UCSD-AML1 (cell line): ENCODE measurements at regions not wholly inside any gene's neighbourhood (a gene's known extent, or its start where the extent isn't known, plus 50 kb on each side); places are given as distances from the start of the nearest gene placed in this dataset.

Experiments
- DNase-seq: peaks from one replicate; lab custom pipeline; 2025; ENCODE audit not compliant: unreplicated experiment; lab: John Stamatoyannopoulos, UW

DNA sequence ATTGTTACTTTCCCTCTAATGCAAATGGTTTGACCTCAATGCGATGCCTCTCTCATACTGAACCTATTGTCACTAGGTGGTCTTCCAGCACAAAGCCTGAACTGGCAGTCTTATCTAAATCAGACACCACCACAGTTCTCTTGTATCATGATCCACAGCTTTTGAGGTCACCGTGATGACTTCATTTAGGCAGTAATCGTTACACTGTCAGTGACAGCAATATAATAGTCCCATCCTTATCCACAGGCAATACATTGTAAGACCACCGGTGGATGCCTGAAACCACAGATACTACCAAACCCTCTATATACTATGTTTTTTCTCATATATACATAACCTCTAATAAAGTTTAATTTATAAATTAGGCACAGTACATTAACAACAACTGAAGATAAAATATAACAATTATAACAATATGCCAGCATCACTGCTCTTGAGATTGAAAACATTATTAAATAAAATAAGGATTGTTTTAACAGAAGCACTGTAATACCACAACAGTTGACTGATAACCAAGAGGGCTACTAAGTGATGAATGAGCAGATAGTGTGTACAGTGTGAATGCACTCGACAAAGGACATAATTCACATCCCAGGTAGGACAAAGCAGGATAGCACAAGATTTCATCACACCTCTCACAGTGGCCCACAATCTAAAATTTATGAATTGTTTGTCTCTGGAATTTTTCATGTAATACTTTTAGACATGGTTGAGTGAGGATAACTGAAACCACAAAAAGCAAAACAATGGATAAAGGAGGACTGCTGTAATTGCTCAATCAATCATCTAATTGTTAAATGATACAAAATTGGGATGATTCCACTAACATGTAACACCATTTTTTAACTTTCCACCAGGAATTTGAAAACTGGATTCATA lies 419.4 kb downstream of the CENPC start:
- DNase-seq: no peak

DNA sequence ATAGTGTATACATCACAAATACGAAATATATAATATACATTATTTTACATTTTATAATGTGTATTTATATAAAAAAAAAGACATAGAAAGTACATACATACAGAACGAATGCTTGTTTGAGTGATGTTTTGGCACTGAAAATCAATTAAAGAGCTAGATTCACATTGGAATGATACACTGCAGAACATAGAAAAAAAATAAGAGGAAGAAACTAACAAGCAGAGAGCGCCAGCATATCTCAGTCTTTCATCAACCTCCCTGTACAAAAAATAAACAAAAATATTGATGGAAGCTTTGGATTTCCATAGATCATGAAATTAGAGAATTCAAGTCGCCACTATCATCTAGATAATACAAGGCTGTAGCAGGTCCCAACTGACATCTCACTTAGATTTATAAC lies 420.6 kb downstream of the CENPC start:
- no peak for DNase-seq

DNA sequence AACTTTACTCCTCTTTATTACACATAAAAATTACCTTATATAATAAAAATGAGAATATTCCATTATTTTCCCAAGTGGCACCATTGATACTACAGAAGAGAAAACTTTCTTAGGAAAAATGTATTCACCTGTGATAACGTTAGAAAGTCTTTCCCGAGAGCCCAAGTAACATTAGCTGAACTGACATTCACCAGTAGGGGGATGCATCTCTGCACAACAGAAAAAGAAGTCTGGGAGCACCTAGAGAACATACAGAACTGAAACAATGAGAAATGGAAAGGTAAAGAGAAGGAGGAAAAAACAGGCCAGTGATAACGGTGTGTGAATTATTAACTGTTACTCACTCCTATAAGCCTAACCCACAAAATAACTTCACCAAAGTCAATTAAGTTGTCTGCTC lies 423.3 kb downstream of the CENPC start:
- DNase-seq: no peak

DNA sequence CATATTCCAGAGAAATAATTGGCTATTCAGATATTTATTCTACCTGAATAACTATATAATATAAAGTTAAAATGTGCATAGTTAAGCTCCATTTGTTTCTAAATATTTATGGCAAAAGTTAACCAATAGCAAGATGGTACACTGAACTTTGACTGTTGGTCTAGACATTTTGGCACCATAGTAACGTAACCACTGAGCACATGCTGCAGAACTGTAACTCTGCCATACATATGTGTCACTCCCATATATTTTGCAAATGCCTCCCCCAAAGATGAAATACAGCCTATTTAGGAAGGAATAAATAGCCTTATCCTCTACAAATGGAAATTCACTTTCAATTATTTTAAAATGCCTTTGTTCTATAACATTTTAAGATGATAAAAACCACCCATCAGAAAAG lies 424.9 kb downstream of the CENPC start:
- DNase-seq: no peak

DNA sequence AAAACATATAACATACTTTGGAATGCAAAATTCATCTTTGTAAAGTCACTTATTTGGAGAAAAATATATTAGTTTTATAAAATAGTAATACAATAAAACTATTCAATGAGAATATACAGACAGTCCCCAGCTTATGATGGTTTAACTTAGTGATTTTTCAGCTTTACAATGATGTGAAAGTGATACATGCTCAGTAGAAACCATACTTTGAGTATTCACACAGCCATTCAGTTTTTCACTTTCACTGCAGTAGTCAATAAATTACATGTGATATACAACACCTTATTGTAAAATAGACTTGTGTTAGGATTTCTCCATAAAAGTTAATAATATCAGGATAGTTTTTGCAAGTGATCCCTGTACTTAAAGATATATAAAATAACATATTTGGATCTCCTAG lies 436.0 kb downstream of the CENPC start:
- DNase-seq: no peak

DNA sequence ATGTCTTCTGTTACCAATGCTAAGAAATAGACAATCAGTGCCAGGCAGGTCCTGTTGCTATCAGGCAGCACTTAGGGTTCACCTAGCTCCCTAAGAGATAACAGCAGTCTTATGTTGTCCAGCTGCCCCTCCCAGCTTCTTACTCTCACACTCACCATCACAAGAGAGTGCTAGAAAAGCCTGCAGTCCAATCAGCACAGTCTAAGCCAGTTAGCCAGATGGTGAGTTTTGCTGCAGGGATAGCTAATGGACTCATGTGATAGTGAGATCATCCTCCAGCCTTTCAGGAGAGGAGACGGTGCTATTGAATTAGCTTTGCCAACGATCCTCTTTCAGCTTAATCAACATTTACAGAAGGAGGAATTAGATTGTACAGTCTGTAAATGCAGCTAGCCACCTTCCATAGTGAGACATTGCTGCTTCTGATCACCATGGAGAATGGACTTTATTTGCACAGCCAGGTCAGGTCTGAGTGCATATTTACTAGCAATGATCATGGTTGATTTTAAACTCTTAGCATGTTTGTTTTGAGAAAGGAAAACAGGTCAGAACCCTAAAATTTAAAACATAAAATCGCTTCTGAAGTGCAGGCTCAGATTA lies 438.3 kb downstream of the CENPC start:
- no peak for DNase-seq

DNA sequence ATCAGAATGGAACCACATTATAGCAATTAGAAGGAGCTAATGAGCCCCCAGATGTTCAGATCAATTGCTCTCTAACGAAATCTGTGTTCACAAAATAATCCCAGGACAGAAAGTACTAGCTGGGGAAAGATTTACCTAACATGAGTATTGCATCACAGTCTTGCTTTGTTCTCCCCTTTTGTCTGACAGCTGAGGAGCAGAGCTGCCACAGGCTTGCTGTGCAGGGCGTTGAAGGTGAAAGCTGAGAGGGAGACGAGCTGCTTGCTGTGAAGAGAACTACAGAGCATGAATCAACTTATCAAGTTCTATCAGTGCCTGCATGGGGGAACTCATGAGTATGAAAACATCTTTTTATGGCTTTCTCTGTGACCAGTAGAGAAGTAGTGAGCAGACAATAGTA lies 441.2 kb downstream of the CENPC start:
- DNase-seq: no peak

DNA sequence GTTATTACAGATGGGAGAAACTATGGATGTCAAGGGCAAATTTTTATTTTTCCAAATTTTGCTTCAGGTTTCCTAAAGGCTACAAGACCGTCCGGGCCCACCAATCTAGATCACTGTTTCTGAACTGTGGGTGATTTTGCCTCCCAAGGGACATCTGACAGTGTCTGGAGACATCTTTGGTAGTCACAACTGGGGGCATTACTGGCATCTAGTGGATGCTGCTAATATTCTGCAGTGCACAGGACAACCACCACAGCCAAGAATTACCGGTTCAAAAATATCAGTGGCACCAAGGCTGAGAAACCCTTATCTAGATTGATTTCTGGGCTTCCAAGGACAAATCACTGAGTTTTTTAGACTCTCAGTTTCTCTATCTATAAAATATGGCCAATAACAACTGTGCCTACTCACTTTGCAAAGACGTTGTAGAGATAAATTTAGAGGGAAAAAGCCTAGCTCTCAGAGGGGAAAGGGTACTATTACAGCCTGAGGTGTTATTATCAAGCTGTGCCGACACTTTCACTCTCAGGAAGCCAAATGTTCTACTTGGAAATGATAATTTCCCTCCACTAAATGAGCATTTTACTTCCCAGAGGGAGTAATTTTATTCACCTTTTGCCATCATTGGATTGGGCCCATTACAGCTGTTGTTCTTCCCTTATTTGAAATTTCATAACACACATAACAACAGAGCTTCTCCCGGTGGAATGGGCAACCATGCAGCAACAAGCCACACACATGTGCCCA lies 442.1 kb downstream of the CENPC start:
- DNase-seq: no peak

DNA sequence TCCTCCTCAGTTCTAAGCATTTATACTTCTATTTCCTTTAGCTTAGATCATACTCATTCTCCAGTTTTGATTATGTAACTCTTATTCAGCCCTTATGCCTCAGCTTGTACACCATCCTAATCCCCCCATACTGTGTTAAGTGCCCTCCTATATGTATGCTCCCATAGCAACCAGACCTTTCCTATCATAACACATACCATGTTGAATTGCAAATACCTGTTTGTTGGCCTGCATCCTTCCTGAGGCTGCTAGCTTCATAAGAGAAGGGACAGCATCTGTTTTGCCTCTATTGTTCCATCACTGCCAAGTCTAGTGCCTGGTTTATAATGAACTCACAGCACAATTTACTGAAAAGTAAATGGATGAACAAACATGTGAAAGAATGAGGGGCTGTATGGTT lies 443.7 kb downstream of the CENPC start:
- no peak for DNase-seq

DNA sequence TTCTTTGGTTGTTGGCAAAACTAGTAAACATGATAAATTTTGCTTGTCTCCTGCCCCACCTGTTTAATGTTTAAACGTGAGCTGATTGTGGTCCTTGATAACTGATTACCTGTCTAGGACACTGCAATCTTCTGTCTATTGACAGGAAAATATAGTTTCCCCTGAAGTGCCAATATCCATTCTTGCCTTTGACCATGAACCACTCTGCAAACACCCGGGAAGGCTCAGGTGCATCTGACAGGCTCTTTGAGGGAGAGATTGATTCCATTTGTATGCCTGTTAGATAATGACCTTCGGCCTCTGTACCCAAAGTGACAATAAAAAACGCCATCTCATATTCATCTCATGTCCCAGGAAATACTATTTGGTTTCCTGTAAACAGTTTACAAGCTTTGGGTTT lies 453.0 kb downstream of the CENPC start:
- no peak for DNase-seq

DNA sequence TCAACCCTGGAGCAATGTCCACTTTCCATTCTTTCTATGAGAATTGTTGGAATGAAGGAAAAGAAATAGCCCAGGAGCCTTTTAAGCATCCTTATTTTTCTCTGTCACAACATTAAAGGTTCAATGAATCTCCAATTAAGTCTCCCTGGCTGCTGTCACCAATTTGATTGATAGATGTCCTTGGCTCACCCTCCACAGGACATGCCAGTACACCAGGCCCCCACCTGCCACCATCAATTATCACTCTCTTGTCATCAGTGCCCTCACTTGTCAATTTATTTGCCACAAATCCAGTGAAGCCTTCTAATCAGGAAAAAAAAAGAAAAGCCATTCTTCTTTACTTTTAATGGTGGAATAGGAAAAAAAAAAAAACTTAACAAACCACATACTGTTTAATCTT lies 453.6 kb downstream of the CENPC start:
- no peak for DNase-seq

DNA sequence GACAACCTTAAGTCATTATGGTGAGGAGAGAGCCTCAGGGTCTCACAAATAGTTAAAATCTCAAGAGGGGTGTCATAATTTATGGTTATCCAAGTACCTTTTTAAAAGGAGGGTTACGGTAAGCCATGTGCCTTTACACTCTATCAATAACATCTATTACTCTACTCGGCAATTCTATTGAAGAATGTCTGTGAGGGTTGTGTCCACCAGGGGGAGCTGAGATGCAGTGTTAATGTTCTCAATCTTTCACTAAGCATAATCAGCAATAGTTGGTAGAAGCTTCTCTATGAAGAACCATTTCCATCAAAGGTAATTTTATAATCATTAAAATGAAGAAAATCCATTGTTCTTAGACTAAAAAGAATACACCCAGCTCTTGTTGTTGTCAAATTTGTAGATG lies 457.4 kb downstream of the CENPC start:
- peak; percentile 15 for DNase-seq

DNA sequence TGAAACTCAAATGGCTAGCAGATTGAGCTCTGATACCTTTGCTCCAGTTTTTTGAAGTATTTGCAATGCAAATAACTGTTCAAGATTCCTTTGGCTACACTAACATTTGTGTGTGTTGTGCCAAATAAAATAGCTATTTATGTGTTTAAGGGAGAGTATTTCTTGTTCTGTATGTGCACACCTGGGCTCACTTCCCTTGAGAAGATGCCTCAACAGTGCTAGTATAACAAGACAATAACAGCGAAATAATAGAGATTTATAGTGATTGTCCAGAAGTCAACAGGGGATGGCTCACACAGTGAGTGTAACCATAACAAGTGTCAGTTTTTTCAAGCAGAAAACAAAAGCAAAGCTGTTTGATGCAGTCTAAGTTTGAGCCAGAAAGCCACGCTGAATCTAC lies 460.5 kb downstream of the CENPC start:
- no peak for DNase-seq

DNA sequence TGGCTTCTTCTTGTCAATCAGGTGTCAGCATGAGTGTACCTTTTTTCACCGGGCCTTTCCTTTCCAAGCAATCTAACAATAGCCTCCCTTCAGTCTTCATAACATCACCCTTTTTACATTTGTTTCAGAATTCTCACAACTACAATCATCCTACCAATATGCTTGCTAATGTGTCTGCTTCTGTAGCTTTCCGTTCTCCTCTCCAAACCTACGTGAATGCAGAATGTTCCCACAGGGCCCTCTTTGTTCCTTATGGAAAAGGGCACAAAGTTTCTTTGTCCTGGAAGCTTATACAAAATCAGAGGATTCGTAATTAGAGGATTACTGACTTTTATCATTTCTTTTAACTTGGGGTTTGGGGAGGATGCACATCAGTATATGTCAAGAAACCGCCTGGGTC lies 461.8 kb downstream of the CENPC start:
- no peak for DNase-seq

DNA sequence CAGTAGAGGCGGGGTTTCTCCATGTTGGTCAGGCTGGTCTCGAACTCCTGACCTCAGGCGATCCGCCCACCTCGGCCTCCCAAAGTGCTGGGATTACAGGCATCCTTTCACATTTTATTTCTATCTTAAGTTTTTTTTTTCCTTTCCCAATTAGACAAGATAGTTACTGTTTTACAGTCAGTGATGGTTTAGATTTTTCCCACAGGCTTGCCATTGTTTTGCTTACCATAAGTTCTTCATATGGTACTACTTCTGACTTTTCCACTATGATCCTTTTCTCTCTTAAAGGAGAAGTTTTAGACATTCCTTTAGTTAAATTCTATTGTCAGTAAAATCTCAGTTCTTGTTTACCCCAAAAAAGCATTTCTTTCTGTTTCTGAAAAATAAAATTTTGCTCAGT lies 462.6 kb downstream of the CENPC start:
- DNase-seq: no peak

DNA sequence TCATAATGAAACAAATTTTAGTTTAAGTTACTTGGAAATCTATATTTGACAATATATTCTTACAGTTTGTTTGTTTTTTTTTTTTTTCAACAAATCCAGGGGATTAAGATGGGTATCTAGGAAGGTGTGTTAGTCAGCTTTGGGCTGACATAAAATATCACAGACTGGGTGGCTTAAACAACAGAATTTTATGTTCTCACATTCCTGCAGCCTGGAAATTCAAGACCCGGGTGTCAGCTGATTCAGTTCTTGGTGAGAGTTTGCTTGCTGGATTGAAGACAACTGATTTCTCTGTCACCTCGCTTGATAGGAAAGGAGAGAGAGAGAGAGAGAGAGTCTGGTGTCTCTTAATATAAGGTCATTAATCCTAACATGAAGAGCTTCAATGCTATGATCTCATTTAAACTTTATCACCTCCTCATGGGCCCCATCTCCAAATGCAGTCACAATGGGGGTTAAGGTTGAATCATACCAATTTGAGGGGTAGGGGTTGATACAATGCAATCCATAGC lies 465.2 kb downstream of the CENPC start:
- DNase-seq: no peak

DNA sequence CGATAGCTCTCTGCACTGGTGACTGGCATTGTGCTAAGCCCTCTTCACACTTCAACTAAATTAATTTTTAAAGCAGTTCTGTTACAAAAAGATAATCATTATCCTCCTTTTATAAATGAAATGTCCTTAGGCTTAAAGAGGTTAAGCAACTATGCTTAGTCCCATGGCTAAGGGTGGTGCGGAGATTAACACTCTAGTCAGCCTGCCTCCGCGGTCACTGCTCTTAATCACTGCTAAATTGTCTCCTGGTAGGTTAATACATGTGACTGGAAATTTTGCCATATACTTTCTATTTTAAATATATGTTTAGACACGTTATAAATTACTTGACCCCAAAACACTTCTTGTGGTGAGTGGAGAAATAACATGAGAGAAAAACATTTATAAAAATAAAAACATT lies 473.7 kb downstream of the CENPC start:
- no peak for DNase-seq

DNA sequence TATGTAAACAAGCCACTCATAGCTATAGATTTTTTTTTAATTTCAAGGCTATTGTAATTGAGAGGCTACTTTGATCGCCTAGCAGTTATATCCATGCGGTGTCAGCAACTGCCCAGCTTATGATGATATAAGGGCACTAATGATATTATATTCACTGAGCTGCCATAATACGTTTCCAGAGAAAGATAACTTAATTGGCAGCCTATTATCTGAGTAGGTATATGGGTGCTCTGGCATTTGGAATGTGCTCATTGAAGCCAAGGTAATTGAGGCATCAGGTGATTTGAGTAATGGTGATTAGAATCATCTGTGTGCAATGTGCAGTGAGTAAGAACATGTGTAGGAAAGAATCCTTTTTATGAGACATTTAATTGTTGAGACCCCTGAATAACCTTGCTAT lies 490.0 kb downstream of the CENPC start:
- DNase-seq: no peak

DNA sequence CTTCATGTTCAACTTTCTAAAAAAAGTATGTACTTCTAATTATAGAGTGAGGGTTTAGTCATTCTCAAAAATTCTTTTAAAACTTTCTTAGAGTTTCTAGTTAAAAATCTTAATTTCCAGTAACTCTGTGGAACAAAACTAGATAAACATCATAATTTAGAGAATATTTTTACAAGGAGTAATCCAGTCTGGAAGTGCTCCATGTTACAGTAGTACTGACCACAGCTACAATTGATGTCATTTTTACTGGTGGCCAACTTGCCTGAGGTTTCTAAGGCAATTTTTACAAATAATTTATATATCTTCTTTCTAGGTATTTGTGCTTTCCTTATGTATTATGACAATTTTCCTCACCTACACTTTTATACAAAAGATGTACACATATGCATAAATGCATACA lies 490.4 kb downstream of the CENPC start:
- no peak for DNase-seq

DNA sequence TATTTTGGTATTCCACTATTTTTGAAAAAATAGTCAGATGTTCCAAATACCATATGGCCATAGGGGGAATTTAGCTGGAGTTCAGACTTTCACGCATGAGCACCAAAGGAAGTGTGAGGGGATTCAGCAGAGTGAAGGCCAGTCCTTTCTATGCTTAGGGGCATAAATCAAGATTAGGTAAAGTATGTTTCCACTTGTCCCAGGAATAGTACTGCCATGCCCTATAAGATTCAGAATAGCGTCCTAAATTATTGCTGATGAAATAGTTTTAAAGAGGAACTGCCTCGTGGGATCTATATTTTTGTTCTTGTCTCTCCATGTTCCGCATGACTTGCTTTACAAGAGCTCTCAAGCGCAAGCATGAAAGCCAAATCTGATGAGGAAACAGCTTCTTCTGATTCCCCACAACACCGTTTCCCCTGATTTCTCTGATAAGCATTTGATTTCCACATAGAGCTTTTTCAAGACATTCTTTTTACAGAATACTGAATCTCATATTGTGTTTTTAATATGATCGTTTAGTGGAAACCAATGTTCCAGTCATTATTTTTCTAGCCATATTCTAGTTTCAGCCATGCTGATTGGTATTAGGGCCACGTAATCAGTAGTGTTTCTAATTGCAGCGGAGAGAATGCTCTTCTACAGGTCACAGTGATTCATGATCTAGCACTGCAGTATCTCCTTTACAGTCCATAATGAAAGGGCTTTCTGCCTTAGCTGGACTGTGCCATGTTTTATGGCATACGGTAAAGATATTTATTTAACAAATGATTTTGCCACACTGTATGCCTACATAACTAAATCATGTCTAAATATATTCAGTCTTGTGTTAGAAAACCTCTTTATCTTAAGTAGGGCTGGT lies 492.3 kb downstream of the CENPC start:
- DNase-seq: no peak
